ENCODE measurements at regions not wholly inside any gene's neighbourhood (a gene's known extent, or its start where the extent isn't known, plus 50 kb on each side); places are given as distances from the start of the nearest gene placed in this dataset.

DNA sequence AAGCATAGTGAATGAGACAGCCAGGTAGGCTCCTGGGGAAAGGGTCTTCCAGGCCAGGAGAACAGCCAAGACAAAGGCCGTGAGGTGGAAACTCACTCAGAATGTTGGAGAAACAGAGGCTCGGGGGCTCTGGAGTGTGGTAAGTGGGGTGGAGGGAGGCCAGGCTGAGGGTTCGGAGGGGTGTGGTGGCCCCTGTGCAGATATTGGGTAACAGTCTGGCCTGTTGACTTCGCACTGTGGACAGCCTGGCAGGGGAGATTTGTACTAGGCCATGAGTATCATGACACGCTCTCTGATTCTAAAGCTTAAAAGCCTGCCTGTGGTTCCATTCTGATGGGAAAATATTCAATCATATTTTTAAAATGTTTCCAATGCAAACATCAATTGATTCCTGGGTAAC is 239.3 kb downstream of the GADD45G start:
- TF ChIP-seq POLR2AphosphoS5 (IDR thresholded peaks at IDR 0.05; ENCODE audit: borderline replicate concordance, low read depth, low read length) (no peak), EZH2 (IDR thresholded peaks at IDR 0.05) (no peak)
